Fibroblast of skin of left biceps (primary cell): ENCODE measurements at regions not wholly inside any gene's neighbourhood (a gene's known extent, or its start where the extent isn't known, plus 50 kb on each side); places are given as distances from the start of the nearest gene placed in this dataset.

ENCODE experiments used
- DNase-seq, 2 experiments: peaks; one replicate each; pipeline ENCODE4 v3.0.0-alpha.2; 2013; ENCODE audit warnings: low read depth in 2 of 2

- no peak for DNase-seq
Observed at GRCh38 chr6:164034602-164035140, 620.2 kb downstream of the QKI start.

GRCh38 chr6:164025180-164025579, 610.7 kb downstream of the QKI start:
- no peak for DNase-seq

DNA sequence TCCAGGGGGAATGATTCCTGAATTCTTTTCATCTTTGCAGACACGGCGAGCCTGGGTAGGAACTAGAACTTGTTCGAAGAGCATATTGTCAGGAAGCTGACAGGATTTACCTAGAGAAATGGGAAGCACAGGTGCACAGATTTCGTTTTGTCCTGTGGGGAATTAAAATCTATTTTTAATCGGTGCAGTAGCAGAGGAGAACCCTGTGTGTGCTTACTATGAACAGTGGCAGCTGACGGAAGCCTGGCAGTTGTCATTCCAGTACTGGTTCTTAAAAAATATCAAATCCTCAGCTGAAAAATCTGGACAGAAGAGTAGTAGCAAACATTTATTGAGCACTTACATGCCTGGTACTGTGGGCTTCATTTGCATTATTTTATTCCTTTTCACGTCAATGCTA, 609.0 kb downstream of the QKI start:
- no peak for DNase-seq

GRCh38 chr6:164022632-164023031, 608.1 kb downstream of the QKI start:
- no peak for DNase-seq

DNA sequence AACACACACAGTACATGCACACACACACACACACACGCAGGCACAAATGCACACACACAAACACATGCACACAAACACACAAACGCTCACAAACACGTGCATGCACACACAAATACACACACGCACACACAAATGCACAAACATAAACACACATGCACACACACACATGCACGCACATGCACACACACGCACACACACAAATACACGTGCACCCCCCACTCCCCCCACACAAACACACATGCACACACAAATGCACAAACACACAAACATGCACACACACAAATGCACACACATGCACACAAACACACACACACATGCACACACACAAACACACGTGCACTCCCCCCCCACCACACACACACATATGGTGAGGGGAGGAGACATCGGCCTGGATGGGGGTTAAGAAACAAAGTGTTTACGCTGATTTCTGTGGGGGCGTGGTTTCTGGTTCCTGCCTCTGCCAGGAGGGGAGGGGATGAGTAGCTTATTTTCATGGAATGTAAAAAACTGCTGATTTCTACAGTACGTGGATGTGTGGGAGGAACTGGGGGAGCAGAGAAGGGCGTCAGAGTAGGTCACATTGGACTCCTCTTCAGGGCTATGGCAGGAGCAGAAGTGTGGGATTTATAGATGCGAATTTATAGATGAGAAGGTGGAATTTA, 607.2 kb downstream of the QKI start:
- no peak for DNase-seq

DNA sequence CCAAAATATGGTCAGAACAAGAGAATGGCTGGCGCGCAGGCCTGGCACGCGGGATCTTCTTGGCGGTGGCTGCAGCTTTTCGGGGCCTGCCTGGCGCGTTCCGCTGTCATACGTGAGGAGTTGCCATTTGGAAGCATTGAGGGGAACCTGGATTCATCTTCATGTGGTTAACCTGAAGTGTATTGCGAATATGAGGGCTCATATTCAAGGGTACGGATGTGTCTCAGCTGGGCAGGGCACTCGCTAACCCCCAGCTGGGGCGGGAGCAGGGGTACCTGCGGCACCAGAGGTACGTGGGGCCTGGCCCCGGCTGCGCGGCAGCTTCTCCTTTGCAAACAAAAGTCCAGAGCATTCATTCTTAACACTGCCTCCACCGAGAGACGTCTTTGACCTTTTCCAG, 605.6 kb downstream of the QKI start:
- DNase-seq = no peak

- DNase-seq = no peak
Observed at GRCh38 chr6:164018133-164018532, 603.6 kb downstream of the QKI start.

DNA sequence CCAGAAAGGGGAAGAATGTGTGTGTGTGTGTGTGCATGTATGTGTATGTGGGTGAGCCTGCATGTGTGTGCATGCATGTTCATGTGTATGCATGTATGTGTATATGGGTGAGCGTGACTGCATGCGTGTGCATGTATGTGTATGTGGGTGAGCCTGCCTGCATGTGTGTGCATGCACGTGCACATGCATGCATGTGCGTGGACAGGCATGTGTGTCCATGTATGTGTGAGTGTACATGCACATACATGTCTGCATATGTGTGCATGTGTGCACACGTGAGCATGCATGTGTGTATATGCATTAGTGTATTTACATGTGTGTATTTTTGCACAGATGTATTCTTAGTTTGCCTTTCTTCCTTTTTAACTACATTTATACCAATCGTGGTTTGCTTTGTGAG, 601.5 kb downstream of the QKI start:
- no peak for DNase-seq

DNA sequence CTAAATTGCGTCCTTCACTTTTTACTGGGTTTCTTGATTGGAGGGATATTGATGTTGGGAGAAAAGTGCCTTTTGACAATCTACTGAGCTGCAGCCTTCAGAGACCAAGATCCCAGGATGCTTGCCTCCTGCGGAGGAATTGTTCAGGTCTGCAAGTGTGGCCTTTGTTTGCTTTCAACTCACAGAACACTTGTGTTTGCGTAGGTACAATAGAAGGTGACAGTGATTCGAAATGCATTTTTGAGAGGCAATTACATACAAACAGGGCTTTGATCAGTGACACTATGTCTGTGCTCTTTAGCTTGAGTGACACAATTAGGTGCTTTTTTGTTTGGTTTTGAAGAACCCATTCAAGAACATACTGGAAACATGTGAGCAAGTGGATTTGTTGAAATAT, 600.6 kb downstream of the QKI start:
- no peak for DNase-seq

GRCh38 chr6:164014346-164015087, 600.0 kb downstream of the QKI start:
- no peak for DNase-seq

- DNase-seq = no peak
Observed at GRCh38 chr6:164013480-164014208, 599.1 kb downstream of the QKI start.

GRCh38 chr6:164011321-164011720, 596.8 kb downstream of the QKI start:
- no peak for DNase-seq

- DNase-seq = no peak
Observed at GRCh38 chr6:164010441-164011103, 596.1 kb downstream of the QKI start.

DNA sequence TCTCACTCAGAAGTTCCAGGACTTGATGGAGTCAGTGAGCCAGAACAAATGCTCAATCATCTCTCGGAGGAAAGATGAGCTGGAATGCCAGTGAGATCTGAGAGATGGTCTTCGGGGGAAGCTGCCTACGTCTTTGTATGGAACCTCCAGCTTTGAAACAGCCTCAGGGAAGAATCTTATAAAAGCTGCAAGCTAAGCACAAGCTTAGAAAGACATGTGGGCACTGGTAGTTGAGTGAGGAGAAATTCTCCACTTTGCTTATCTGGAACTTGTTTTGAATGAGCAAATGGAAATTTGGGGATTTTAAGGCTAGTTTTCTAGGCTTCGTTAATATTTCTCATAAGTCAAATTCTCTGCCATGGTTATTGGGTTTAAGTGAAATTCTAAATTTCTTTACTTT, 594.4 kb downstream of the QKI start:
- DNase-seq = no peak

- DNase-seq = no peak
Observed at GRCh38 chr6:164007881-164008280, 593.4 kb downstream of the QKI start.

DNA sequence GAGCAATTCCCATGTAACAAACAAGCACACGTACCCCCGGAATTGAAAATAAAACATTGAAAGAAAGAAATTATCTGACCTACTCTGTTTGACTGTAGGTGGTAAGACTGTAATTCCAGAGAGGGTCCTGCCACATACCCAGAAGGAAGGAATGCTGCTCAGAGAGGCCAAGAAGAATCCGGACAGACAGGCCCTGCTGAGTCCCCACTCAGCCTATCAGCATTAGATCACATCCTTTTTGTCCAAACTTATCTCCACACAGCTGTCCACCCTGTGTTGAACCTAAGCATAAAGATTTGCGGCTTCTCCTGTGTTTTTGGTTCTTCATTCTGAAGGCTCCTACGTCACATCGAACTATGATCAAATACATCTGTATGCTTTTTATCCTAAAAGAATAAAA, 591.9 kb downstream of the QKI start:
- DNase-seq = no peak

DNA sequence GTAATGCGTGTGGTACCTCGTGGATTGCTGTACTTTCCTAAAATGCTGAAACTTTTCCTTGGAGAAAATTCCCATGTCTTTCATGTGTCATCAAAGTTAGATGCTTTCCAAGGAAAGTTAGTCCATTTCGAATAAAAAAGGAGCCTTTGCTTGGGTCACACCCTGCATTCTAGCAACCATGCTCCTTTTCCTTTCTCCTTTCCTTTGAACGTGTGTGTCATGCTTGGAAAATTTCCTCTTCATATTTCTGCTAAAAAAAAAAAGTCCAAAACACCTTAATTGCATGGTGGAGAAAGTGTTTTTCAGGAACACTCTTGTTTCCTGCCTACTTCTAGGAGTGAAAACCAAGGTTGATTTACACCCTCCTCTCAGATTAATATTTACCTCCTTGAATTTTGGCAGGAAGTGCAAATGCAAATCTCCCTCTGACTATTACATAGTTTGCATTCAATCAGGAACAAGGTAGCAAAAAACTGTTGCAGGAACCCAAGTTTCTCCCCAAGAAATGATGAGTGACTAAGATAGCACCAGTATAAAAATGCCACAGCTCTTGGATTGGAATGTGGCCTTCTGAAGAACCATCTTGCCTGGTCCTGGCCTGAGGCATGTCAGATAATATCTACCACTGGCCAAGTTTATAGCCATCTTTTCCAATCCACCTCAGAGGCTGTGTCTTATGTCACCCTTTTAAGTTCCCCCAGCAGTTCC, 590.6 kb downstream of the QKI start:
- no peak for DNase-seq

DNA sequence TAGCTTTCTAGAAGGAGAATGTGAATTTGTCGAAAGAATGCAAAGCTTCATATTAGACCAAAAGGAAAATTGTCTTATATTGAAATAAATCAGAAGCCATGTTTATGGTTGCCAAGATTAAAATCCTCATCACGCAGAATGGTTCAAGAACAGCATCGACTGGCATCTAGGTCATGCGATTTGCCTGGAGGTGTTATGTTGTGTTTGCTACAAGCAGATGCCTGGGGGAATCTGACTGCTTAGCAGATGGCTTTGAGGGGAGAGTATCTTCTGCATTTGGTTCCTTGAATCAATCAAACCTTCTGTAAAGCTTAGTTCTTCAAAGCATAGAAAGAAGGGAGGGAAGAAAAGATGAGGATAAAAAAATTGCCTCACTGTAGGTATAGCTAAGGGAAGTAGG, 585.8 kb downstream of the QKI start:
- DNase-seq = no peak

DNA sequence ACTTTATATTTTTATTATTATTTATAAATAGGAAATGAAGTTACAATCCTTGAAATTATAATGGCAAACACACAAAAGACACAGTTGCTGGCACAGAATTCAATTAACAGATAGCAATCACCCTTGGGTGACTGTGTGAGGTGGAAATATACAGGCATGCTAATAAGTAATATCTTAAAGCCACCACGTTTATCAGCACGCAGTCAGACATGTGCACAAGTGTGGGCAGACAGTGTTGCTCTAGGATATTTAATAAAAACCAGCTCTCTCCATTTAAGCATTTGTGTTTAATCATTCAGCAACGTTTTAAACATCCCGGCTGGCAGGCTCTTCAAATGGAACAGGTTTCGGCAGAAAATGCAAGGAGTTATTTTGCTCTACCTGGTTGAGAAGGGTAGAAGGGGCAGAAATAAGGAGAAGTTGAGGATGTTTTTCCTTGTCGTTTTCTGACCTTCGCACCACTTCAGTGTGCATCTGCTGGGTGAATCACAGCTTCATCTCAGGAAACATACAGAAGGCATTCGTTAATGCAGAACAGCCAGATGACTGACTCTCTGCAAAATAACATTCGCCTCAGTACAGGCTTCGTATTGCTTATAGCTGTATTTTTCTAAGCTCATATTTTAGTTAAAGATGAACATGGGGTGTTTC, 585.1 kb downstream of the QKI start:
- DNase-seq = no peak

- no peak for DNase-seq
Observed at GRCh38 chr6:163998496-163998895, 584.0 kb downstream of the QKI start.

DNA sequence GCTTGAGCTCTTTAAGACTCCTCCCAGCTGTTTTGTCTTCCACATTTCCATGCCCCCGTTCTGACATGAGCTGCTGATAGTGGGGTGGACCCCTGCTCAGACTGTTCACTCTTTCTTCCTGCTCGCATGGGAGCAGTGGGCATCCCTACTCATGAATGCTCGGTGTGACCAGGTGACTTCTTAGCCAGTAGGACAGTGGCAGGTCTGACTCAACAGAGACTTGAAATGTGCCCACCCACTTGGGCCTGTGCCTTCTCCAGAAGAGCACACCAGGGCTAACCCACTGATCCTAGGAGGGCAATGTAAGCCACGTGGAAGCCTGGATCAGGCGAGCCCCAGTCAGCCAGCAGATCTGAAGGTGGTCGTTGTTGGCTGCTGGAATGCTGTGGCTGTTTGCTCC, 582.0 kb downstream of the QKI start:
- no peak for DNase-seq
